HG03066 (cell line): ENCODE measurements at regions not wholly inside any gene's neighbourhood (a gene's known extent, or its start where the extent isn't known, plus 50 kb on each side); places are given as distances from the start of the nearest gene placed in this dataset.
"Not testable (repeated sequence)": the region's sequence is repeated elsewhere in the genome, so short reads cannot be mapped to it uniquely, and the experiment has no call there.

Experiments
- ATAC-seq: cut with Tn5 transposase; IDR thresholded peaks from one replicate; pipeline ENCODE4 v1.9.1; 2021; ENCODE audit warnings: low read depth; ENCODE audit not compliant: unreplicated experiment

DNA sequence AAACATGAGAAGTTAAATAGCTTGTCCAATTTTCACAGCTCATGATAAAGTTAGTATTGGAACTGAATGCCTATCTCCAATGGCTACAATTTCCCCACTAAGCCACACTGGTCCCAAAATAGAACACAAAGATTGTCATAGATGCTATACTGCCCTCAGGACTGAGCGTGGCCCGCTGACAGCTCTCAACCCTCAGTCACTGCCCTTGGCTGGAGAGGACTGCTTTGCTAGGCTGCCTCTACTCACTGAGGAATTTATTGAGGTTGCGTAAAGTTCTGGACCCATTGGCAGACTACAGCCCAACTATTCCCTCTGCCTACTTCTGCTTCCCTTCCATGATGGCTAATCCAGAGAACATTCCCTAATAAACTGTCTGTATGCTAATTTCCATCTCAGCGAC lies 165.5 kb upstream of the BET1 start:
- no peak for ATAC-seq

GRCh38 chr7:94170836-94171235 lies 166.7 kb upstream of the BET1 start:
- peak; percentile 89 for ATAC-seq

DNA sequence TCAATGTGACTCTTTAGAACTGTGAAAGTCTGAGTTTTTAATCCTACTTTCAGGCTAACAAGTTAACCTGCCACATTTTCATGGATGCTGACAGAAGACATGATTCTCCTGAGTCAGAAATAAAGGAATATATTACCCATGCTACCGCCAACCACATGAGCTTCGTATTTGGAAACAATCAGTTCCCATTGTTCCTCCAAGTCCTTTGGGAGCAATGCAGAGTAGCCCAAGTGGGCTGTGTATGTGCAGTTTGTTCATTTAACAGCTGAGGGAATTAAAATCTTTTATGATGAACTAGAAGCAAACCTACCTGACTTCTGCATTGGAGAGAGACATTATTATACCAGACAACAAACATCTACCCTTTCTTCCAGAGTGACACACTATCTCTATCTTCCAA lies 169.3 kb upstream of the BET1 start:
- ATAC-seq: no peak

DNA sequence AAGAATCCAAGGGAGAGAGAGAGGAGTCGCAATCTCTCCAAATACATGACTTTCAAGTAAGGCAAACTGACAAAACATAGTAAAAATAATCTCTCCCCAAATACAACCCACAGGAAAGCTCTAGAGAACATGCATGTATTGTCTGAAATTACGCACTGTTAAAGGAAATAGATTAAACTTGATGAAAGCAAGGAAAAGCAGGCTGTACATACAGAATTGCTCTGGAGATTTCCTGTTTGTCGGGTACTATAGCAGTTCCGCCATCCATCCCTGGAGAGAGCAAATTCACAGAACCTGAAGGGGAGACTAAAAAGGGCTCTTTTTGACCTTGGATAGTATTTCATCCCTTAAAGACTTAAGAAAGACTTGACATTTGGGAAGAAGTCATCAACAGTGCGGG lies 170.2 kb upstream of the BET1 start:
- ATAC-seq: no peak

DNA sequence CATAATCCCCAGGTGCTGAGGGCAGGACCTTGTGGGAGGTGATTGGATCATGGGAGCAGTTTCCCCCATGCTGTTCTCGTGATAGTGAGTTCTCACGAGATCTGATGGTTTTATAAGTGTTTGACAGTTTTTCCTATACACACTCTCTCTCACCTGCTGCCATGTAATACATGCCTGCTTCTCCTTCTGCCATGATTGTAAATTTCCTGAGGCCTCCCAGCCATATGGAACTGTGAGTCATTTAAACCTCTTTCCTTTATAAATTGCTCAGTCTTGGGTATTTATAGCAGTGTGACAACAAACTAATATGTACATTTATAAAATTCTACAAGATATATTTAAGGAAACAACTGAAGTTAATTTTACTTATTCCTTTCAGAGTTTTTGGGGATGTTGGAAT lies 170.8 kb upstream of the BET1 start:
- no peak for ATAC-seq

GRCh38 chr7:94176694-94177200 lies 172.6 kb upstream of the BET1 start:
- no peak for ATAC-seq

GRCh38 chr7:94177441-94177840 lies 173.3 kb upstream of the BET1 start:
- ATAC-seq: no peak

- ATAC-seq: peak; percentile 96
Measured at GRCh38 chr7:94178230-94178629, 174.1 kb upstream of the BET1 start.

- ATAC-seq: no peak
Measured at GRCh38 chr7:94179466-94179865, 175.3 kb upstream of the BET1 start.

DNA sequence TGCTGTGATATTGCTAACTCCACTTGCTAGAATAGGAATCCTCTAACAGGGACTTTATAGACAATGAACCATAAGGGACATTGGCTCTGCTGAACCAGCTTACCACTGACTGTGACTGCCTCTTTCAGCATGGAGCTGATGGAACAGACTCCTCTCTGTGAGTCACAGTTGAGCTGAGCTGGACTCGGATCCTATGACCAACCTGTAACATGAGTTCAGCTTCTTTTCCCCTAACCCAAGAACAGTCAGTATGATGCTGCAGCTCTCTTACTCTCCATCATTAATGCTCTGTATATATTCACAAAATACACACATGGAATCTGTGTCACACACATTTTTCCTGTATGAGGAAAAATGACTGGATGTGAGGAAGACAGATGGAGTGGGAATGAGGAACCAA lies 177.9 kb upstream of the BET1 start:
- no peak for ATAC-seq

DNA sequence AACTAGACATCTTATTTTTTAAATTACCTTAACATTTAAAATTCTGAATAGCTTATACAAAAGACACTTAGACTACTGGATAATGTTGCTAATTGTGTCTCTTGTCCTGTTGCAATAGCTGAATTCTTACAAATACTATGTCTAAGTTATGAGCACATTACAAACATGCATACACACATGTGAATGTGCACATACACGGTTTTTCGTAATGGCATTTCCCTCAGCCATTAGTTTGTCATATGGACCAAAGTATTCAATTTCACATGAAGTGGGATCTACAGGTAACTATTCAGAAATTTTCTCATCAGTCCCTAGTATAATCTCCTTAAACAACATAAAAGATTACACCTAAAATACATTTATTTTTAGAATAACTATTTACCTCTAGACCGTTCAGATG lies 178.6 kb upstream of the BET1 start:
- no peak for ATAC-seq

DNA sequence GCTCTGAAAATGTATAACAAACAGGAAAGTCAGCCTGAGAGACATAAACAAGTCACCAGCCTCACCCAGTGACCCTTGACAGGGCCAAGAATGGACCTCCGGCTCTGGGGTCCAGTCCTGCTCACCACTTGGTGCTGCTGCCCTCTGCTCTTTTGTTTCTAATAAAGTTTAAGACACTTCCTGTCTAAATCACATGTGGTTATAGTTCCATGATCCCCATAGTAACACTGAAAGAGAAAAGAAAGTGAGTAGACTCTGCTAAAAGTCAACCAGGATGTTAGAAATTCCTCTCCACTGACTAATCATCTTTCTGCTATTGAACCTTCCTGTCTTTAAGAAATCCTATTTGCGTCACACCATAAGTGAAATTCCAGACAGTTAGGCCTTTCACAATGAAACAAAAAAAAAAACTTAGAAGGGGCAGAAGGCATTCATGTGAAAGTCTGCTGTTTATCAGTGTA lies 179.2 kb upstream of the BET1 start:
- ATAC-seq: no peak

DNA sequence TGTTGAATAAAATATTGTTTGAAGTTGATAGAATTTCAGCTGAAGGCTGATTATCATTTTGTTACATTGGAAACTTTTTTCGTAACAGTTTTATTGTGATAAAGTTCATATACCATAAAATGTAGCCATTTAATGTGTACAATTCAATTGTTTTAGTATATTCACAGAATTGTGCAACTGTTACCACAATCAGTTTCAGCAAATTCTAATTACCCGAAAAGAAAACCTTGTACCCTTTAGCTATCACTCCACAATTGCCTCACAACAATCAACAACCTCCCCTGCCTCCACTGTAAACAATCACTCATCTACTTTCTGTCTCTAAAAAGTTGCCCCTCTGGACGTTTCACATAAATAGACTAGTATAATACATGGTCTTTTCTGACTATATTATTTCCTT lies 179.7 kb upstream of the BET1 start:
- no peak for ATAC-seq

GRCh38 chr7:94188350-94188749 lies 184.2 kb upstream of the BET1 start:
- ATAC-seq: no peak

- ATAC-seq: no peak
Measured at GRCh38 chr7:94190599-94191061, 186.5 kb upstream of the BET1 start.

DNA sequence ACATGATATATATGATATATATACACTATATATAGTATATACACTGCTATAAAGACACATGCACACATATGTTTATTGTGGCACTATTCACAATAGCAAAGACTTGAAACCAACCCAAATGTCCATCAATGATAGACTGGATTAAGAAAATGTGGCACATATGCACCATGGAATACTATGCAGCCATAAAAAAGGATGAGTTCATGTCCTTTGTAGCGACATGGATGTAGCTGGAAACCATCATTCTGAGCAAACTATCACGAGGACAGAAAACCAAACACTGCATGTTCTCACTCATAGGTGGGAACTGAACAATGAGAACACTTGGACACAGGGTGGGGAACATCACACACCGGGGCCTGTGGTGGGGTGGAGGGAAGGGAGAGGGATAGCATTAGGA lies 190.3 kb upstream of the BET1 start:
- ATAC-seq: not testable (repeated sequence)

DNA sequence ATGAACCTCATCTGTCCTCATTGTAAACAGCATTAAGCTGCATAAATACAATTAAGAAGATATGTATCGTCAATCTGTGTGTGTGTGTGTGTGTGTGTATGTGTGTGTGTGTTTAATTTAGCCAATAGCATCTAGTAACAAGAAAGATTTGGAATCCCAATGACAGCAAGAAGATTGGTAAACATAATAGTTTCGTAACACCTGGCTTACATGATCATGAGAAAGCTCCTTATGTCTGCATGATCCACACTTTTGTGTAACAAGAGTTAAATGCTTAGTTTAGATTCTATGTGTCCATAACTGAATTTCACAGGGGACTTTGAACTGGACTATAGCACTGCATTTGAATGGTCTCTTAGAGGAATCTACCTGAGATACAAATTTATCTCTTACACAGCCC lies 191.0 kb upstream of the BET1 start:
- ATAC-seq: no peak

DNA sequence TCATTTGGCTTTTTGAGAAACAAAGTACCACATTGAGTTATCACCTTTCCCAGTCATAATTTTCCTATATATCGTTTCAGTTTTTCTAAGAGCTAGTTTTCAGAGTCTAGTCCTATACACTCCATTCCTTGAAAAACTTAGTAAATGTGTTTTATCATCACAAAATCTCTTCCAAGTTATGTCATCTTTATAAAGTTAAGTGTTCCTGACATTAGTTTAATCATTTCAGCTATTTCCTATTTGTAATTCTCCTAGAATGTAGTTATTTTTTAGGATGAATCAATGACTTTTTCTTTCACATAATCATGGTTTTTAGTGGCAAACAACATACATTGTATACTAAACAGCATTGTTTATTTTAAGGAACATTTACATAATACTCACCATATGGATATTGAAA lies 191.7 kb upstream of the BET1 start:
- ATAC-seq: no peak

- ATAC-seq: no peak
Measured at GRCh38 chr7:94205529-94205928, 189.2 kb upstream of the COL1A2 start.

DNA sequence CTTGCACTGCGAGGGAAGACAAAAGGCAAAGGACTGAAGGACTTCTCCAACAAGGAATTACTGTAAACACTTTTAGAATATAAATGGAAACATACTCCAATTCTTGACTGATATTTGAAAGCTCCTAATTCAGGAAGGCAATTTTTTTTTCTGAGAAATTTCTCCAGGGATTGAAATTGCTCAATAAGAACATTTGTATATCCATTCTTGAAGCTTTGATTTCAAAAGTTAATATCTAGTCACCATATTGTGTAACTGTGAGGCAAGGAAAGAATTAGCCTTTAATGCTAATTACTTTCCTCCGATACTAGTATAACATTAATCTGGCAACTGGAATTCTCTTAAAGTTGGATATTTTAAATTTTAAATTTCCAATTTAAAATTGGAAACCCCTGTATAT lies 188.4 kb upstream of the COL1A2 start:
- ATAC-seq: no peak

DNA sequence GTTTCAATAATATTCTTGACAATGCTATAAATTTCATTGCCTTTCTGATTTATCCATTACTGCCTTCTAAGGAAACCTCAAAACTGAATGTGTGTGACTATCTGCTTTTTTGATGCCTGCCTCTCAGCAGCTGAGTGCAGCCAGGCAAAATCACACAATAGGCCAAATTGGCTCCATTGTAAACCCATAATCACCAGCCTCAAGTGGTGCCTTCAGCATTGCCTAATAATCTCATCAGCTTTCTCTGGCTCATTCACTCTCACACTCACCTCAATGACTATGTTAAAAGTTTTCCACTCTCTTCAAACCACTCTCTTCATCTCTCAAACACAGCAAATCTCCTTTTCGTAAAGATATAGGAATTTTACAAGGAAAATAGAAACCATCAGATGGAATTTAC lies 182.5 kb upstream of the COL1A2 start:
- ATAC-seq: no peak

DNA sequence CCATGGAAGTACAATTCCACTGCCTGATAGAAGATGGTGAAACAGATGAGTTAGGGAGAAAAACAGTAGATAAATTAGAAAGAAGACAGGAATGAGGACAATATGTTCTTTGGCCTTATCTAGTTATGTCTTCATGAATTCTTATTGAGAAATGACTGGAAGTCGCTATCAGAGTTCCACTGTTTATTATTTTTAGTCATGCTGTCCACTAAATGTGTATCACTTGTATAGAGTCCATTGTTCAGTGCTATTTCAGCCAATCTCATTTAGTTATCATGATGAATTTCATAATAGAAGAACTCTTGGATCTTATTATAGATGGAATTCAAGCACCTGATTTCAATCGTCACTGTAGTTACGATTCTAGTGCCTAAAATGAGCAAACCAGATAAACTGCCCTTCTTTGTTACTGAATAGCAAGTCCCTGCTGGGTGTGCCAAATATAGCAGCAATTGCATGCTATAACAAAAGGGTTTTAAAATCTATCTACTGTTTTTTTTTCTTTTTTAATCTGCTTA lies 177.7 kb upstream of the COL1A2 start:
- ATAC-seq: no peak

DNA sequence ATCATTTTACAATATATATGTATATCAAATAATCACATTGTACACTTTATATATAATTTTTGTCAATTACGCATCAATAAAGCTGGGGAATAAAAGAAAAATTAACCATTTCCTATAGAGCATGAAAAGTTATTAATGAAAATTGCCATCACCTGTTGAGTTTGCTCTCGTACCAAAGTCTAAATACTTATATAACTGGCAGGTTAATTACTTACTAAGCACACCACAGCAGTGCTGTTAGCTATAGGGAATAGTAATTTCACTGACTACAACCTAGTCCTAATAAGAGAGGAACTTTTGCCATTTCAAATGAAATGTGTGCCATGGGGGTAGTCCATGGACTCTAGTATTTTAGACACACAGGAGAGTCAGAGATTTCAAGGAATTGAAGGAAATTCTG lies 176.9 kb upstream of the COL1A2 start:
- no peak for ATAC-seq
